ENCODE measurements at regions not wholly inside any gene's neighbourhood (a gene's known extent, or its start where the extent isn't known, plus 50 kb on each side); places are given as distances from the start of the nearest gene placed in this dataset.

DNA sequence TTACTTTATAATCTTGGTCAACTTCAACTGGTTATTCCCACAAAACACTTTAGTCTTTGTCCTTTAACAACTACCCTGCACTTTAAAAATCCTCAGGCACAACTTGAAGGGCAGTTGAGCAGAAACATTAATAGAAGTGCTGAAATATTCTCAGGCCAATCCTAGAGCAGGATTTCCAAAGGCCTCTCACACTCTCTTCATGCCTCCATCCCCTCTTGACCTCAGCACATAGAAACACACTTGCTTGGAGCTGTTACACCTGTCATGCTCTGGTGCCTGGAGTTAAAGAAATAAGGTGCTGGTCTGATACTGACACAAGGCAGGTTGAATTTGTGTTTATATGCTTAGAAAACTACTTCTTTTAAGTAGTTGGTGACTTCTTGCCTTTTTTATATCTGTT, 618.8 kb upstream of the POU3F2 start:
- TF ChIP-seq, protein P1, sequence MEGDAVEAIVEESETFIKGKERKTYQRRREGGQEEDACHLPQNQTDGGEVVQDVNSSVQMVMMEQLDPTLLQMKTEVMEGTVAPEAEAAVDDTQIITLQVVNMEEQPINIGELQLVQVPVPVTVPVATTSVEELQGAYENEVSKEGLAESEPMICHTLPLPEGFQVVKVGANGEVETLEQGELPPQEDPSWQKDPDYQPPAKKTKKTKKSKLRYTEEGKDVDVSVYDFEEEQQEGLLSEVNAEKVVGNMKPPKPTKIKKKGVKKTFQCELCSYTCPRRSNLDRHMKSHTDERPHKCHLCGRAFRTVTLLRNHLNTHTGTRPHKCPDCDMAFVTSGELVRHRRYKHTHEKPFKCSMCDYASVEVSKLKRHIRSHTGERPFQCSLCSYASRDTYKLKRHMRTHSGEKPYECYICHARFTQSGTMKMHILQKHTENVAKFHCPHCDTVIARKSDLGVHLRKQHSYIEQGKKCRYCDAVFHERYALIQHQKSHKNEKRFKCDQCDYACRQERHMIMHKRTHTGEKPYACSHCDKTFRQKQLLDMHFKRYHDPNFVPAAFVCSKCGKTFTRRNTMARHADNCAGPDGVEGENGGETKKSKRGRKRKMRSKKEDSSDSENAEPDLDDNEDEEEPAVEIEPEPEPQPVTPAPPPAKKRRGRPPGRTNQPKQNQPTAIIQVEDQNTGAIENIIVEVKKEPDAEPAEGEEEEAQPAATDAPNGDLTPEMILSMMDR (IDR thresholded peaks at IDR 0.05), result no peak
- TF ChIP-seq POLR2A (IDR thresholded peaks at IDR 0.05) (no peak), POLR2AphosphoS5 (IDR thresholded peaks at IDR 0.05) (no peak), EP300 (IDR thresholded peaks at IDR 0.05) (no peak)

All from gastroesophageal sphincter (tissue), 3 donors.